ENCODE measurements at regions not wholly inside any gene's neighbourhood (a gene's known extent, or its start where the extent isn't known, plus 50 kb on each side); places are given as distances from the start of the nearest gene placed in this dataset.
"Not testable (repeated sequence)": the region's sequence is repeated elsewhere in the genome, so short reads cannot be mapped to it uniquely, and the experiment has no call there.

- DNase-seq: no peak
Measured at GRCh38 chr3:110015231-110015963, 678.1 kb upstream of the DPPA4 start.

- no peak for DNase-seq
Measured at GRCh38 chr3:110016235-110016815, 679.0 kb upstream of the DPPA4 start.

GRCh38 chr3:110017304-110017703, 680.0 kb upstream of the DPPA4 start:
- no peak for DNase-seq

- no peak for DNase-seq
Measured at GRCh38 chr3:110021659-110022058, 684.3 kb upstream of the DPPA4 start.

GRCh38 chr3:110023022-110023421, 685.7 kb upstream of the DPPA4 start:
- not testable (repeated sequence) for DNase-seq

- no peak for DNase-seq
Measured at GRCh38 chr3:110026421-110026820, 689.1 kb upstream of the DPPA4 start.

GRCh38 chr3:110027446-110028080, 690.2 kb upstream of the DPPA4 start:
- no peak for DNase-seq

GRCh38 chr3:110031975-110032374, 694.6 kb upstream of the DPPA4 start:
- no peak for DNase-seq

- no peak for DNase-seq
Measured at GRCh38 chr3:110059431-110059830, 722.1 kb upstream of the DPPA4 start.

GRCh38 chr3:110062716-110063115, 725.4 kb upstream of the DPPA4 start:
- no peak for DNase-seq

GRCh38 chr3:110063178-110063577, 725.8 kb upstream of the DPPA4 start:
- DNase-seq: no peak

GRCh38 chr3:110066206-110066605, 728.9 kb upstream of the DPPA4 start:
- no peak for DNase-seq

GRCh38 chr3:110067527-110067926, 730.2 kb upstream of the DPPA4 start:
- no peak for DNase-seq

GRCh38 chr3:110069761-110070160, 732.4 kb upstream of the DPPA4 start:
- DNase-seq: no peak

- no peak for DNase-seq
Measured at GRCh38 chr3:110070161-110070916, 733.0 kb upstream of the DPPA4 start.

GRCh38 chr3:110074095-110074494, 736.7 kb upstream of the DPPA4 start:
- no peak for DNase-seq

GRCh38 chr3:110077093-110077492, 739.7 kb upstream of the DPPA4 start:
- DNase-seq: no peak

- no peak for DNase-seq
Measured at GRCh38 chr3:110093411-110093810, 756.1 kb upstream of the DPPA4 start.

- DNase-seq: no peak
Measured at GRCh38 chr3:110093812-110094401, 756.6 kb upstream of the DPPA4 start.

- no peak for DNase-seq
Measured at GRCh38 chr3:110099711-110100110, 762.4 kb upstream of the DPPA4 start.

- DNase-seq: no peak
Measured at GRCh38 chr3:110101361-110101760, 764.0 kb upstream of the DPPA4 start.

- no peak for DNase-seq
Measured at GRCh38 chr3:110106805-110107204, 769.5 kb upstream of the DPPA4 start.

GRCh38 chr3:110123946-110124345, 786.6 kb upstream of the DPPA4 start:
- DNase-seq: no peak

Data from NCI-H345 (cell line).